ENCODE measurements at regions not wholly inside any gene's neighbourhood (a gene's known extent, or its start where the extent isn't known, plus 50 kb on each side); places are given as distances from the start of the nearest gene placed in this dataset.

- TF ChIP-seq, protein P1, sequence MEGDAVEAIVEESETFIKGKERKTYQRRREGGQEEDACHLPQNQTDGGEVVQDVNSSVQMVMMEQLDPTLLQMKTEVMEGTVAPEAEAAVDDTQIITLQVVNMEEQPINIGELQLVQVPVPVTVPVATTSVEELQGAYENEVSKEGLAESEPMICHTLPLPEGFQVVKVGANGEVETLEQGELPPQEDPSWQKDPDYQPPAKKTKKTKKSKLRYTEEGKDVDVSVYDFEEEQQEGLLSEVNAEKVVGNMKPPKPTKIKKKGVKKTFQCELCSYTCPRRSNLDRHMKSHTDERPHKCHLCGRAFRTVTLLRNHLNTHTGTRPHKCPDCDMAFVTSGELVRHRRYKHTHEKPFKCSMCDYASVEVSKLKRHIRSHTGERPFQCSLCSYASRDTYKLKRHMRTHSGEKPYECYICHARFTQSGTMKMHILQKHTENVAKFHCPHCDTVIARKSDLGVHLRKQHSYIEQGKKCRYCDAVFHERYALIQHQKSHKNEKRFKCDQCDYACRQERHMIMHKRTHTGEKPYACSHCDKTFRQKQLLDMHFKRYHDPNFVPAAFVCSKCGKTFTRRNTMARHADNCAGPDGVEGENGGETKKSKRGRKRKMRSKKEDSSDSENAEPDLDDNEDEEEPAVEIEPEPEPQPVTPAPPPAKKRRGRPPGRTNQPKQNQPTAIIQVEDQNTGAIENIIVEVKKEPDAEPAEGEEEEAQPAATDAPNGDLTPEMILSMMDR (conservative IDR thresholded peaks at IDR 0.05 in 1 of 2, IDR thresholded peaks at IDR 0.05 in 1 of 2; ENCODE audit: extremely low read depth in 1 of 2, insufficient read depth in 1 of 2, low read depth in 1 of 2, low read length in 2 of 2): no peak
- TF ChIP-seq EZH2 (IDR thresholded peaks at IDR 0.05; ENCODE audit: borderline replicate concordance, low read length): no peak
Observed at GRCh38 chr5:96576876-96577275, 85.3 kb upstream of the CAST start.

Data from mammary epithelial cell (primary cell).